Endodermal cell (in vitro differentiated cells): ENCODE measurements at regions not wholly inside any gene's neighbourhood (a gene's known extent, or its start where the extent isn't known, plus 50 kb on each side); places are given as distances from the start of the nearest gene placed in this dataset.

ENCODE experiments used
- DNase-seq: peaks from one replicate; pipeline ENCODE4 v3.0.0-alpha.2; 2017
- H3K27ac ChIP-seq: 2 replicates; pipeline ENCODE4 v1.5.1; 2013; ENCODE audit warnings: mild to moderate bottlenecking, low read depth, low read length, moderate library complexity
- H3K27me3 ChIP-seq: 2 replicates; pipeline ENCODE4 v1.6.1; 2013; ENCODE audit warnings: mild to moderate bottlenecking, low read length, moderate library complexity; ENCODE audit not compliant: insufficient read depth, control insufficient read depth, poor library complexity, severe bottlenecking
- H3K36me3 ChIP-seq: 2 replicates; pipeline ENCODE4 v1.7.0; 2013; ENCODE audit warnings: mild to moderate bottlenecking, low read length, moderate library complexity; ENCODE audit not compliant: control insufficient read depth, insufficient read depth
- H3K4me1 ChIP-seq: one replicate; pipeline ENCODE4 v1.7.0; 2013; ENCODE audit warnings: low read length; ENCODE audit not compliant: control insufficient read depth, insufficient read depth
- H3K4me3 ChIP-seq: 2 replicates; pipeline ENCODE4 v1.5.1; 2013; ENCODE audit warnings: mild to moderate bottlenecking, low read length, moderate library complexity
- H3K9ac ChIP-seq: 2 replicates; pipeline ENCODE4 v1.6.1; 2013; ENCODE audit warnings: mild to moderate bottlenecking, low read length, moderate library complexity; ENCODE audit not compliant: poor library complexity, severe bottlenecking; ENCODE audit errors: extremely low read depth
- H3K9me3 ChIP-seq: 2 replicates; pipeline ENCODE4 v1.6.1; 2013; ENCODE audit warnings: mild to moderate bottlenecking, low read length, moderate library complexity; ENCODE audit not compliant: control insufficient read depth
- H3K27ac Mint-ChIP-seq: 2 replicates; pipeline ENCODE4 v1.8.0; 2020; ENCODE audit warnings: mixed read lengths
- H3K27me3 Mint-ChIP-seq: 2 replicates; pipeline ENCODE4 v1.8.0; 2021; ENCODE audit warnings: mild to moderate bottlenecking, mixed read lengths; ENCODE audit not compliant: insufficient read depth
- H3K36me3 Mint-ChIP-seq: 2 replicates; pipeline ENCODE4 v1.8.0; 2020; ENCODE audit warnings: low read depth, mixed read lengths
- H3K4me1 Mint-ChIP-seq: 2 replicates; pipeline ENCODE4 v1.8.0; 2020; ENCODE audit warnings: mixed read lengths
- H3K4me3 Mint-ChIP-seq: 2 replicates; pipeline ENCODE4 v1.8.0; 2020; ENCODE audit warnings: mild to moderate bottlenecking, moderate library complexity, mixed read lengths
- H3K9me3 Mint-ChIP-seq: 2 replicates; pipeline ENCODE4 v1.8.0; 2020; ENCODE audit warnings: mild to moderate bottlenecking, mixed read lengths
- CTCF ChIP-seq: fragments of 200-600 bp; sonication (generic); conservative IDR thresholded peaks from 2 replicates; pipeline ENCODE4 v1.5.0; 2021; ENCODE audit warnings: antibody characterized with exemption, mild to moderate bottlenecking
- WGBS, 2 experiments: methylation state at CpG; one replicate each; pipeline versions ENCODE4 v1.1.5 to v1.1.7; 2013; ENCODE audit warnings: missing lambda C conversion rate in 2 of 2, mixed read lengths in 1 of 2; ENCODE audit not compliant: insufficient coverage in 1 of 2, insufficient read length in 1 of 2; 5-methylcytosine and 5-hydroxymethylcytosine counted together

GRCh38 chr13:112240076-112240475, 136.1 kb upstream of the SPACA7 start:
- Histone ChIP-seq H3K4me1 (no peaks in the 10 kb centered on the region), H3K9me3 (peaks cover 9% of the 10 kb centered on the region), H3K36me3 (no peaks in the 10 kb centered on the region), H3K9ac (no peak overlapping the region), H3K27me3 (peaks cover 6% of the 10 kb centered on the region), H3K27ac (no peak overlapping the region), H3K4me3 (no peak overlapping the region)
- Mint-ChIP-seq H3K4me1 (no peaks in the 10 kb centered on the region), H3K36me3 (no peaks in the 10 kb centered on the region), H3K4me3 (no peak overlapping the region), H3K9me3 (peaks cover 17% of the 10 kb centered on the region), H3K27me3 (peaks cover 1% of the 10 kb centered on the region), H3K27ac (no peak overlapping the region)
- no peak for DNase-seq
- no peak for TF ChIP-seq CTCF
- 79 to 94% methylated on average over 4 to 5 of the region's 6 CpGs for WGBS, 2 experiments

- H3K36me3 ChIP-seq = no peaks in the 10 kb centered on the region
- Mint-ChIP-seq H3K27ac (no peak overlapping the region), H3K36me3 (no peaks in the 10 kb centered on the region), H3K4me1 (no peaks in the 10 kb centered on the region), H3K9me3 (peaks cover 17% of the 10 kb centered on the region), H3K4me3 (no peak overlapping the region), H3K27me3 (peaks cover 1% of the 10 kb centered on the region)
- no peak for TF ChIP-seq CTCF
- no peak for DNase-seq
- no peaks in the 10 kb centered on the region for H3K27me3 ChIP-seq
- H3K4me3 ChIP-seq = no peak overlapping the region
- WGBS, 2 experiments = 83 to 85% methylated on average over 13 to 20 of the region's 20 CpGs
- H3K9ac ChIP-seq = no peak overlapping the region
- no peak overlapping the region for H3K27ac ChIP-seq
- H3K9me3 ChIP-seq = peaks cover 9% of the 10 kb centered on the region
- no peaks in the 10 kb centered on the region for H3K4me1 ChIP-seq
Measured at GRCh38 chr13:112241288-112241687, 134.9 kb upstream of the SPACA7 start.

GRCh38 chr13:112242777-112243176, 133.4 kb upstream of the SPACA7 start:
- Mint-ChIP-seq H3K27ac (no peak overlapping the region), H3K9me3 (peaks cover 14% of the 10 kb centered on the region)

More at GRCh38 chr13:112242777-112243176, 133.4 kb upstream of the SPACA7 start:
- no peak overlapping the region for H3K9ac ChIP-seq
- H3K27me3 ChIP-seq = no peaks in the 10 kb centered on the region
- Mint-ChIP-seq H3K27me3 (peaks cover 1% of the 10 kb centered on the region), H3K4me3 (no peak overlapping the region), H3K4me1 (no peaks in the 10 kb centered on the region), H3K36me3 (no peaks in the 10 kb centered on the region)
- no peak overlapping the region for H3K4me3 ChIP-seq
- no peak overlapping the region for H3K27ac ChIP-seq
- DNase-seq = no peak
- no peaks in the 10 kb centered on the region for H3K36me3 ChIP-seq
- peaks cover 6% of the 10 kb centered on the region for H3K9me3 ChIP-seq
- no peak for TF ChIP-seq CTCF
- WGBS, 2 experiments = 88 to 90% methylated on average over 6 to 7 of the region's 7 CpGs
- H3K4me1 ChIP-seq = no peaks in the 10 kb centered on the region
